Coronary artery (tissue), 2 donors: ENCODE measurements at regions not wholly inside any gene's neighbourhood (a gene's known extent, or its start where the extent isn't known, plus 50 kb on each side); places are given as distances from the start of the nearest gene placed in this dataset.

Experiments used
- DNase-seq: peaks from one replicate; pipeline ENCODE4 v3.0.0-alpha.2; 2017; ENCODE audit warnings: low spot score
- H3K27ac ChIP-seq, 2 donors: fragments of 200-600 bp; sonication (generic); one replicate each; pipeline ENCODE4 v1.5.1; 2016 to 2019
- H3K4me3 ChIP-seq: fragments of 200-600 bp; sonication (generic); 2 replicates; pipeline ENCODE4 v1.5.1; 2016; ENCODE audit warnings: mild to moderate bottlenecking, moderate library complexity
- CTCF ChIP-seq: fragments of 200-600 bp; sonication (generic); IDR thresholded peaks from one replicate; pipeline ENCODE4 v1.5.1; 2019; ENCODE audit warnings: antibody characterized with exemption

DNA sequence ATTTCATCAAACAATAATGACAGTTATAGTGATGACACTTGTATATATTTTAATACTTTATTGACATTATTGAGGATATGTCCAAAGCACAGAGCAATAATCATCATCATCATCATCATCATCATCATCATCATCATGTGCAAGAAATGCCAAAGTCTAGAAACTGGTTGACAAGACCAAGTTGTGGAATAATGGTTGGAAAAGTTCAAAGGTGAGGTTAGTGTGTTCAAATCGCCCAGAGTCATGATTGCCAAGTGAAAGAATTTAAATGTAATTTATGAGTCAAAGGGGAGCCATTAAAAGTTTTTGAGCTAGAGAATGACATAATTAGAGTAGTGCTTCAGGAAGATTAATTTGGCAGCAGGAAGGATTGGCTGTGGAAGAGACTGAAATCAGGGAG, 852.4 kb downstream of the SORCS1 start:
- Histone ChIP-seq H3K4me3 (no peak overlapping the region), H3K27ac (no peak overlapping the region)
- no peak for TF ChIP-seq CTCF
- DNase-seq = no peak

- no peak for DNase-seq
- Histone ChIP-seq H3K4me3 (no peak overlapping the region), H3K27ac (no peak overlapping the region)
- TF ChIP-seq CTCF = no peak
Measured at GRCh38 chr10:106311590-106311989, 852.9 kb downstream of the SORCS1 start.

- DNase-seq = no peak
- no peak for TF ChIP-seq CTCF
- H3K4me3 ChIP-seq = no peak overlapping the region
Measured at GRCh38 chr10:106310596-106310995, 853.9 kb downstream of the SORCS1 start.

GRCh38 chr10:106309376-106309775, 855.1 kb downstream of the SORCS1 start:
- Histone ChIP-seq H3K27ac (no peak overlapping the region), H3K4me3 (no peak overlapping the region)
- no peak for DNase-seq
- no peak for TF ChIP-seq CTCF

More at GRCh38 chr10:106310596-106310995, 853.9 kb downstream of the SORCS1 start:
- no peak overlapping the region for H3K27ac ChIP-seq

DNA sequence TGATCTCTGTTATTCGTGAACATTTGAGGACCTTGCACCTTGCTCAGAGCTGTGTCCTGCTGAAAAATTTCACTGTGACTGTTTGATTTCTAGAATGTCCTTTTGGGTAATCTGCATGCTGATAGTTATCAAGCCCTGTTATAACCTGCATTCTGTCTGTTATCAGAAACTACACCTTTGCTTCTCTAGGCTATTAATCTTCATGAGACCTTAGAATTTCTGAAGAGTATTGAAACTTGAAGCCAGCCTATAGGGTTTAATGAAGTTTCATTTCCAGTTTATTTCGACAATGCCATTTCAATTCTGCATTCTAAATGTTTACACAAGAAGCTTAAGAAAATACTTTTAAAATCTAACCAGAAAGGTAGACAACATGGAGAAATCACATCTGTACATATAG, 856.2 kb downstream of the SORCS1 start:
- DNase-seq = no peak
- TF ChIP-seq CTCF = no peak
- Histone ChIP-seq H3K4me3 (no peak overlapping the region), H3K27ac (no peak overlapping the region)

- Histone ChIP-seq H3K4me3 (no peak overlapping the region), H3K27ac (no peak overlapping the region)
- DNase-seq = no peak
- no peak for TF ChIP-seq CTCF
Measured at GRCh38 chr10:106304056-106304455, 860.5 kb downstream of the SORCS1 start.

DNA sequence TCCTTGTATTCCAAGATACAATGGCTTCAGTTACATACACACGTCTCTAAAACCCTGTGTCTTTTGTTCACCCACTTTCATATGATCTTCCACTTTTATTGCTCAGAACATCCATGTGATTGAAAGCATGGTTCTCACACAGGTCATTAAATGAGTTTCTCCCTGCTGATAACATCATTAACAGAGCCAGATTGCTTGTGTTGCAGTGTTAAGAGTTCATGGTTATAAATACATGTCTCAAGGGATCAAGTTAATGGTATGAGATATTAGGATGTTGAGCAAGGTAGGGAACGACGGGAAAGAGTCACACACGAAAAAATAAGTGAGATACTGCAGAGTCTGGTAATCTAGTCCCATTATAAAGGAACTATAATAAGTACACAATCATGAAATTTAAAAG, 861.5 kb downstream of the SORCS1 start:
- H3K4me3 ChIP-seq = no peak overlapping the region
- DNase-seq = no peak
- no peak for TF ChIP-seq CTCF
- no peak overlapping the region for H3K27ac ChIP-seq
